Gastroesophageal sphincter (tissue), 3 donors: ENCODE measurements at regions not wholly inside any gene's neighbourhood (a gene's known extent, or its start where the extent isn't known, plus 50 kb on each side); places are given as distances from the start of the nearest gene placed in this dataset.

Source experiments
- EP300 ChIP-seq: sonication (generic); formaldehyde crosslinking; IDR thresholded peaks from one replicate; pipeline ENCODE4 v1.6.1; 2017; ENCODE audit warnings: antibody characterized with exemption, mild to moderate bottlenecking
- POLR2A ChIP-seq, 2 donors: fragments of 450-650 bp; IDR thresholded peaks; one replicate each; pipeline ENCODE4 v1.6.1; 2017; ENCODE audit warnings: antibody characterized with exemption in 2 of 2, mild to moderate bottlenecking in 2 of 2, moderate library complexity in 1 of 2
- POLR2AphosphoS5 ChIP-seq: sonication (generic); formaldehyde crosslinking; IDR thresholded peaks from one replicate; pipeline ENCODE4 v1.6.1; 2017; ENCODE audit warnings: antibody characterized with exemption
- TF ChIP-seq, protein P1 (sequence below), 4 experiments: fragments of 200-600 bp in 2 of 4; fragments of 450-650 bp in 2 of 4; sonication (generic) in 1 of 4; IDR thresholded peaks; one replicate each; pipeline ENCODE4 v1.5.1; 2017 to 2019; ENCODE audit warnings: antibody characterized with exemption in 4 of 4, mild to moderate bottlenecking in 2 of 4, moderate library complexity in 2 of 4

DNA sequence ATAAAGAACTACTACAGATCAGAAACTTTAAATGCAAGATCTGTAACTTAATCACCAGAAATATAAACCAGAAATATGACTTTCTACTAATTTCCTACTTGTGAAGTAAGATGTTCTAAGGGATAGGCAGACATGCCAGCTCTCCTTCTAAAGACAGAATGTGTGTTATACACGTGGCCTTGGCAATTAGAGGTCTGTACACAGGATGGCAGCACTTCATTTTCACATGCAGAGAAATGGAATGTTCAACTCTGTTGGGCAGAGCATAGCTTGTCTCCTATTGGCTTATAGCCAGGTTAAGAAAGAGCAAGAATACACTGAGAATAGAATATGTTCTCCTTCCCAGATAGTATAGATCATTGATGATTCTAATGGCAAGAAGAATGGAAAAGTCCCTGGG is 403.8 kb downstream of the DAD1 start:
- TF ChIP-seq POLR2A (IDR thresholded peaks at IDR 0.05) (no peak), EP300 (no peak), POLR2AphosphoS5 (no peak)
- TF ChIP-seq, protein P1, sequence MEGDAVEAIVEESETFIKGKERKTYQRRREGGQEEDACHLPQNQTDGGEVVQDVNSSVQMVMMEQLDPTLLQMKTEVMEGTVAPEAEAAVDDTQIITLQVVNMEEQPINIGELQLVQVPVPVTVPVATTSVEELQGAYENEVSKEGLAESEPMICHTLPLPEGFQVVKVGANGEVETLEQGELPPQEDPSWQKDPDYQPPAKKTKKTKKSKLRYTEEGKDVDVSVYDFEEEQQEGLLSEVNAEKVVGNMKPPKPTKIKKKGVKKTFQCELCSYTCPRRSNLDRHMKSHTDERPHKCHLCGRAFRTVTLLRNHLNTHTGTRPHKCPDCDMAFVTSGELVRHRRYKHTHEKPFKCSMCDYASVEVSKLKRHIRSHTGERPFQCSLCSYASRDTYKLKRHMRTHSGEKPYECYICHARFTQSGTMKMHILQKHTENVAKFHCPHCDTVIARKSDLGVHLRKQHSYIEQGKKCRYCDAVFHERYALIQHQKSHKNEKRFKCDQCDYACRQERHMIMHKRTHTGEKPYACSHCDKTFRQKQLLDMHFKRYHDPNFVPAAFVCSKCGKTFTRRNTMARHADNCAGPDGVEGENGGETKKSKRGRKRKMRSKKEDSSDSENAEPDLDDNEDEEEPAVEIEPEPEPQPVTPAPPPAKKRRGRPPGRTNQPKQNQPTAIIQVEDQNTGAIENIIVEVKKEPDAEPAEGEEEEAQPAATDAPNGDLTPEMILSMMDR (IDR thresholded peaks at IDR 0.05), result no peak
